ENCODE measurements at regions not wholly inside any gene's neighbourhood (a gene's known extent, or its start where the extent isn't known, plus 50 kb on each side); places are given as distances from the start of the nearest gene placed in this dataset.

- TF ChIP-seq CTCF (conservative IDR thresholded peaks at IDR 0.05 in 1 of 2, IDR thresholded peaks at IDR 0.05 in 1 of 2; ENCODE audit: low read depth in 1 of 2, low read length in 2 of 2) (no peak), EZH2 (IDR thresholded peaks at IDR 0.05; ENCODE audit: low read length, missing control alignments) (no peak)
Observed at GRCh38 chr3:54042259-54042823, 80.0 kb upstream of the CACNA2D3 start.

Measured in fibroblast of lung (primary cell).